Nephron (organoid): ENCODE measurements at regions not wholly inside any gene's neighbourhood (a gene's known extent, or its start where the extent isn't known, plus 50 kb on each side); places are given as distances from the start of the nearest gene placed in this dataset.
A peak's percentile ranks its signal among the peaks of the same experiment; 100 is the strongest.
"Not testable (repeated sequence)": the region's sequence is repeated elsewhere in the genome, so short reads cannot be mapped to it uniquely, and the experiment has no call there.

Experiments used
- H3K27ac Mint-ChIP-seq, 3 experiments: 2 replicates each; pipeline ENCODE4 v1.8.0; 2020; ENCODE audit warnings: mixed read lengths in 3 of 3, mild to moderate bottlenecking in 2 of 3, moderate library complexity in 1 of 3
- H3K27me3 Mint-ChIP-seq: 2 replicates; pipeline ENCODE4 v1.8.0; 2021; ENCODE audit warnings: low read depth, mild to moderate bottlenecking, moderate library complexity, mixed read lengths
- H3K36me3 Mint-ChIP-seq: 2 replicates; pipeline ENCODE4 v1.8.0; 2020; ENCODE audit warnings: low read depth, mixed read lengths
- H3K4me1 Mint-ChIP-seq: 2 replicates; pipeline ENCODE4 v1.8.0; 2020; ENCODE audit warnings: mixed read lengths
- H3K4me3 Mint-ChIP-seq, 3 experiments: 2 replicates each; pipeline ENCODE4 v1.8.0; 2020; ENCODE audit warnings: mild to moderate bottlenecking in 3 of 3, mixed read lengths in 3 of 3, moderate library complexity in 2 of 3
- H3K9me3 Mint-ChIP-seq: 2 replicates; pipeline ENCODE4 v1.8.0; 2020; ENCODE audit warnings: mixed read lengths
- CTCF ChIP-seq, 3 experiments: fragments of 200-600 bp; sonication (generic); IDR thresholded peaks; one replicate each; pipeline ENCODE4 v1.5.0; 2021; ENCODE audit warnings: antibody characterized with exemption in 3 of 3; ENCODE audit not compliant: unreplicated experiment in 3 of 3

DNA sequence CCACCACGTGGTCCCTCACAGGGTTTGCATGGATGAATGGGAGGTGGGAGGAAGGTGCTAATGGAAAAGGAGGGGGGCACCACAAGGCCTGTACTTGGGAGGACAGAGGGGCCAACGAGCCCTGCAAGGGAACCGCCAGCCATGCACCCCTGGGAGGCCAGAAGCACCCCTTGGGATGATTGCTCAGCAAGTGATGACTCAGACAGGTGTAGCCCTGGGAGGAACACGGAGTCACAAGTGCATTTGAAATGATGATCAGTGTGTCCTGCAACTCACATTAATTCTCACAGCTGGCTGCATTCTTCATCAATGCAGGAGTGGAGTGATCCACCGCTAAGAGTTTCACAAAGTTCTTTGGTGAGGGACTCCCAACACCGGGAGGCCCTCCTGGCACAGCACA, 82.8 kb upstream of the ZNF254 start:
- H3K9me3 Mint-ChIP-seq: peaks cover 62% of the 10 kb centered on the region
- H3K27me3 Mint-ChIP-seq: no peaks in the 10 kb centered on the region
- no peak overlapping the region for H3K27ac Mint-ChIP-seq
- TF ChIP-seq CTCF (IDR thresholded peaks at IDR 0.05; ENCODE audit: unreplicated experiment in 3 of 3): no peak
- no peaks in the 10 kb centered on the region for H3K36me3 Mint-ChIP-seq
- no peaks in the 10 kb centered on the region for H3K4me1 Mint-ChIP-seq
- H3K4me3 Mint-ChIP-seq: no peak overlapping the region

DNA sequence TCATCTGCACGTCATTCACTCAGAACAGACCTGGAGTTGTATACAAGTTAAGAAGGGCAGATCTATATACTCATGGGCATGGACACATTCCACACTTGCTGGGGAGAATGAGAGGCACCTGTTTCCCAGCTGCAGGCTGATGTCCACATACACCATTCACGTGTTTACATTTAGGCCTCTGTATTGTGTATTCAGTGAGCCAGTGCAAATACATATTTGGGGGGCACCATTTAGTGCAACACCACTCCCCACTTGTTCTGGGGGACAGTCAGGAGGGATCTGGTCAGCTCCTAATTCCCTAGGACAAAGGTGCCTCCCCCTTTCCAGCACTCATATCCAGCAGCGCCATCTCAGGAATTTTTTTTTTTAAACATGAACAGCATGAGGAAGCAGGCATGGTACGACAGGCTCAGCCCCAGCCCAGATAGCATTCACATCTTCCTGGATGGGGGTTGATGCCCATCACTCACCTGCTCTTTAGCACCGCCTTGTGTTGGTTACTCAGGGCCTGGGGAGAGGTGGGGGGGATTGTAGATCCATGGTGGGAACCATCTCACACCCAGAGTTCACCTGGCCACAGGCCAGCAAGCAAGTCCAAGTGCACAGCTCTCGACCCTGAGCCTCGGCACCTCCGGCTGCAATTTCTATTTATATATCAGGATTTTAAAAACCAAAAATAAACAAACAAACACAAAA, 56.9 kb upstream of the ZNF254 start:
- H3K9me3 Mint-ChIP-seq: peaks cover 3% of the 10 kb centered on the region
- no peak for TF ChIP-seq CTCF (IDR thresholded peaks at IDR 0.05; ENCODE audit: unreplicated experiment in 3 of 3)
- H3K27me3 Mint-ChIP-seq: no peaks in the 10 kb centered on the region
- peaks cover 5% of the 10 kb centered on the region for H3K4me1 Mint-ChIP-seq
- H3K36me3 Mint-ChIP-seq: peaks cover 12% of the 10 kb centered on the region
- no peak overlapping the region for H3K4me3 Mint-ChIP-seq
- H3K27ac Mint-ChIP-seq: no peak overlapping the region

GRCh38 chr19:24032651-24033050, 54.3 kb upstream of the ZNF254 start:
- TF ChIP-seq CTCF (IDR thresholded peaks at IDR 0.05; ENCODE audit: unreplicated experiment in 3 of 3): no peak
- H3K27ac Mint-ChIP-seq: peak overlapping the region; percentile 100
- H3K9me3 Mint-ChIP-seq: peaks cover 15% of the 10 kb centered on the region
- peak overlapping the region; percentile 100 for H3K4me3 Mint-ChIP-seq
- no peaks in the 10 kb centered on the region for H3K27me3 Mint-ChIP-seq
- peaks cover 36% of the 10 kb centered on the region for H3K36me3 Mint-ChIP-seq
- peaks cover 21% of the 10 kb centered on the region for H3K4me1 Mint-ChIP-seq

- Mint-ChIP-seq H3K9me3 (peaks cover 15% of the 10 kb centered on the region), H3K4me1 (peaks cover 21% of the 10 kb centered on the region), H3K36me3 (peaks cover 43% of the 10 kb centered on the region), H3K27ac (peak overlapping the region; percentile 100), H3K27me3 (no peaks in the 10 kb centered on the region), H3K4me3 (peak overlapping the region; percentile 100)
- TF ChIP-seq CTCF (IDR thresholded peaks at IDR 0.05; ENCODE audit: unreplicated experiment in 3 of 3): peak in 1 of 3 experiments; percentile 7
These were observed 53.6 kb upstream of the ZNF254 start for GRCh38 chr19:24033301-24033962.

GRCh38 chr19:24033963-24034342, 53.0 kb upstream of the ZNF254 start:
- TF ChIP-seq CTCF (IDR thresholded peaks at IDR 0.05; ENCODE audit: unreplicated experiment in 3 of 3): peak in 1 of 3 experiments; percentile 3
- Mint-ChIP-seq H3K36me3 (peaks cover 49% of the 10 kb centered on the region), H3K4me3 (peak overlapping the region; percentile 100), H3K27me3 (no peaks in the 10 kb centered on the region), H3K9me3 (peaks cover 15% of the 10 kb centered on the region), H3K4me1 (peaks cover 21% of the 10 kb centered on the region), H3K27ac (peak overlapping the region; percentile 100)

GRCh38 chr19:24035261-24035880, 51.6 kb upstream of the ZNF254 start:
- peaks cover 18% of the 10 kb centered on the region for H3K9me3 Mint-ChIP-seq
- peak overlapping the region; percentile 100 for H3K4me3 Mint-ChIP-seq
- peaks cover 21% of the 10 kb centered on the region for H3K4me1 Mint-ChIP-seq
- peak overlapping the region; percentile 38 to 100 (median 72) for H3K27ac Mint-ChIP-seq
- peaks cover 63% of the 10 kb centered on the region for H3K36me3 Mint-ChIP-seq
- not testable (repeated sequence) for H3K27me3 Mint-ChIP-seq
